CD4-positive, alpha-beta T cell treated with Interleukin-17A for 1 hour (primary cell): ENCODE measurements at regions not wholly inside any gene's neighbourhood (a gene's known extent, or its start where the extent isn't known, plus 50 kb on each side); places are given as distances from the start of the nearest gene placed in this dataset.

Experiments used
- DNase-seq: peaks from one replicate; pipeline ENCODE4 v3.0.0-alpha.2; 2020

DNA sequence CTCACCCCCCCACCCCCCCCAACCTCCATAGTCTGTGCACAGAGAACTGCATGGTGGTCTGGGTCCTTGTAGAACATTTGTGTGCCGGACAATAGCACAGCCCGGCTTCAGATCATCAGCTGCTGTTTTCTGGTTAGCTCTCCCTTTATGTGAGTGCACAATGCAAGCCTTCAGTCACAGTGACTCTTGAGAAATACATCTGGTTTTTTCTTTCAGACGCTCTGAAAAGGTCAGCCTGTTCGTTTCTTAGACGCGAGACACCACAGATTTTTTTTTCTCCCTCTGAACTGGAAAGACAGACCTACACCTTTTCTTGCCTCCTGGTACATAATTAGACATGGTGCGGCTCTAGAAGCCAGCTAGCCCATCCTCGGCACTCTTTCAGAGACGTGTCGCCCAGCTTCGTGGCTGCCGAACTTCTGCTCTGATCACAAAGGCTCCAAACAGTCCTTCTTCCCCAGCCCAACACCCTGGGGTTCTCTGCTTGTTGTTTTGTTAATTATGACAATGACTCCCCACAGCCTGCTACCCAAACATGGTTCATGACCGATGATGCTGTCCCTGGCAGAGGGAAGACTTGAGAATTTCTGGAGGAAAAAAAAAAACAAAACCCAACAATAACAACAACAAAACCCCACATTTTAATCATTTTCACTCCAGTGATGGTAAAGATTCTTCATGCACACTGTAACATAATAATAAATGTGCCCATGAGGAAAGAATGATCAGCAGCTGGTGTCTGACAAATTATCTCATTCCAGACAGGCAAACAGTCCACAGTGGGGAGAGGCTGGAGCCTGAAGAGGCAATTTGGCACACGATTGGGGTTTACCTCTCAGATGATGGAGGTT is 241.4 kb upstream of the ZNF462 start:
- DNase-seq = no peak

DNA sequence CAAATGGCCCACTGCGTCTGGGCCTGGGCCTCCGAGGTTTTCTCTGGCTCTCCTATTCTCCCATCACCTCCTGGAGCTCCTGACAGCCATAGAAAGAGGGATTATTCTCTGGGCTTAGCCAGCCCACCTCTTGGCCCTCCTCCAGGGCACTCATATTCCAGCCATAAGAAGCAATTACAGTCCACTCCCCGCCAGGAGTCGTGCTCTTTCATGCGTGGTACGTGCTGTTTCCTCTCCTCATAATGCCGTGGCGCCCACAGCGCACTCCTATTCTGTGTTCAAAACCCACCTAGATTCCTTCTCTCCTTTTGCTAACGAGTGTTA is 240.8 kb upstream of the ZNF462 start:
- no peak for DNase-seq

DNA sequence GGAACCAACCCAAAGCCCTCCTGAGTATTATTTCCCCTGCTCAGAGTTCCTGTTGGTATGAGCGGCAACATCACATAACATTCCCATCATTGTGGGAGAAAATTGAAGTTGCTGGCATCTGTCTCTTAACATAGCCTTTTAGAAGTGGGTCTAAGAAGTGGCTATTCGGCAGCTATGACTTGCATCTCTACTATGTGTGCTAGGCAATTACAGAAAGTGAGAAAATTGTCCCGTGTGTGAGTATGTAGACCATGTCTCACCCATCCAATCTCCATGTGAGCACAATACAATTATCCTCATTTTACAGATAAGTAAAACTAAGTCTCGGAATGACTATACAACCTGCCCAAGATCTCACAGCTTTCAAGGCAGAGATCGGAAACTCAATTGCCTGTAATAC is 239.4 kb upstream of the ZNF462 start:
- DNase-seq = no peak

DNA sequence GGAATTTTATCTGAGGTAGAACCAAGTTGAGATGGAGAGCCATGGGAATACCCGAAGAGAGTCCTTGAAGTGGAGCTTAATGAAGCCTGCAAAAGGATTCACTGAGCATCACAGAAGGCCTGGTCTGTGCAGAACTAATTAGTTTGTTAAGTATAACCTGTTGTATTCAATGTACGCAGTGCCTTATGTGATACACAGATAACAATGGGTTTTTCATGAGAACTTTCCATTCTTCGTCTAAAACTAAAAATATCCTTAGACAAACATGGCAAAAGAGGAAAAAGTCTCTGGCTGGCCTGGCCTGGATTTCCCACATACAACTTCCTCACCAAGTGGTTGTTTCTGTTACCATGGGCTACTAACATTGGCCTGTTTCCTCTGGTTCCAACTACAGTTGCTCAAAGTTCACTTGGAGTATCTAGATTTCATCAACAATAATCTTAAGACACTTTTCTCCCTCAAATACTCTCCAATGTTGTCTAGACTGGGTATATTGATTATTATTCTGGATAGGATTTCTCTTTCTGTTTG is 237.6 kb upstream of the ZNF462 start:
- DNase-seq = no peak

DNA sequence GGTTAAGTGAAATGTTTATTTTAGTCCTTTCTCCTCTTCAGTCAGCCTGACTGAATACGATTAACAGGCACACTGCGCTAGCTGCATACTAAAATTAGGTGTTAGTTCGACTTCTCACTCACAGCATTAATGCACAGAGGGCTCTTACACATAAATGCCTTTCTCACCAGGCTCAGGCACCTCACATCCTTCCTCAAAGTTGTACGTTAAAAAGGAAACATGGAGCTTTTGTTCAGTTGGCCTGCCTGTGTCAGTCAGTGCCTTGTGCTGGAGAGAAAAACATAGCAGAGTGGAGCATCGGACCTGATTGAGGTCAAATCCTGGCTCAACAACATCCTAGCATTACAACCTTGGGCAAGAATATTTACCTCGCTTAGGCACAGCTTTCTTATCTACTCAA is 236.0 kb upstream of the ZNF462 start:
- no peak for DNase-seq

DNA sequence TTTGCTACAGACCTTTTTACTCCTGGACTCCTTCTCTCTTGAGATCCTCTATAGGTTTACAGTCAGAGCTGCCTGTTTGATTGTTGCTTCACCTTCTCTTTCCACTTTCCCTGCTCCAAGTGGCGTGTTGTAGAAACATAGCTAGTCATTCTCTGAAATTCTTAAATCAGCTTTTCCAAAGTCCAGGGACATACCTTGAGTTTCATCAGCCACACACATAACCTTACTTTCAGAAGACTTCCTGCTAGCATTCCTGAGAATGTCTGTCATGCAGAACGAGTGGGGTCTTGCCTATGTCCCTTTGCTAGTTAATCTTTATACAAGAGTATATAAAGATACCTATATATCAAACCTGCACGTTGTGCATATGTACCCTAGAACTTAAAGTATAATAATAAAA is 230.3 kb upstream of the ZNF462 start:
- no peak for DNase-seq

DNA sequence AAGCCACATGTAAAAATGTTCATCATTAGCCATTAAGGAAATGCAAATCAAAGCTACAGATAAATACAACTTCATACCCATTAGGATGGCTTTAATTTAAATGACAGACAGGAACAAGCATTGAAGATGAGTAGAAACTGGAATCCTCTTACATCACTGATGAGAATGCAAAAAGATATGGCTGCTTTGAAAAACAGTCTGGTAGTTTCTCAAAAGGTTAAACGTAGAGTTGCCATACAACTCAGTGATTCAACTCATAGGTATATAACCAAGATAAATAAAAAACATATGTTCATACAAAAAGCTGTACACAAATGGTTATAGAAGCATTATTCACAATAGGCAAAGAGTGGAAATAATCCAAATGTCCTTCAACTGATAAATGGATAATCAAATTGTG is 228.8 kb upstream of the ZNF462 start:
- DNase-seq = no peak

DNA sequence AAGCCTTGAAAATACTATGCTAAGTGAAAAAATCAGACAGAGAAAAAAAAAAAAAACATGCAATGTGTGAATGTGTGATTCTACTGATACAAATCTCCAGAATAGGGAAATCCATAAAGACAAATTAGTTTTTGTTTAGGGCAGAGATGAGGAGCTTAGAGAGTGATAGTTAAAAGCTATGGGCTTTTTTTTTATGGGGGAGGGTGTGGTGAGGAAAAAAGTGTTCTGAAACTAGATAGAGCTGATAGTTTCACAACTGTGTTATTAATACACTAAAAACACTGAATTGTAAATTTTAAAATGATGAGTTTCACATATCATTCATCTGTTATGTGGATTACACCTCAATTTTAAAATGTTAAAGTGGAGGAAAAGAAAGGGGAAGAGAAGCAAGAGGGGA is 228.3 kb upstream of the ZNF462 start:
- no peak for DNase-seq

DNA sequence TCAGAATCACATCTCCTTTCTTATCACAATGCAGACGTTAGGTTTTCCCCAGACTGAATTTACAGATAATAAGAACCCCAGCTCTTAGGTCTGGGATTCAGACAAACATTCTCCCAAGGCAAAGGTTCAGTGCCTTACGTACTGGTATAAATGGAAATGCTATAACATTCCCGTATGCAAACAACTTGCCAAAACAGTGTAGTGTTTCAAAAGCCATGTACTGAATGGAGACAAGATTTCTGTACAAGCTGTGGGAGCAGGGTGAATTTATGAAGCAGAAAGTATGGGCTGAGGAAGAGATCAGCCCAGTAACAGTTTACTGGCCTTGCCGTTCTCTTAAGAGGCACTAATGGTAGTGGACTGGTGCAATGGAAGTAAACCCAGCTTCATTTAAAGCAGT is 225.5 kb upstream of the ZNF462 start:
- no peak for DNase-seq

DNA sequence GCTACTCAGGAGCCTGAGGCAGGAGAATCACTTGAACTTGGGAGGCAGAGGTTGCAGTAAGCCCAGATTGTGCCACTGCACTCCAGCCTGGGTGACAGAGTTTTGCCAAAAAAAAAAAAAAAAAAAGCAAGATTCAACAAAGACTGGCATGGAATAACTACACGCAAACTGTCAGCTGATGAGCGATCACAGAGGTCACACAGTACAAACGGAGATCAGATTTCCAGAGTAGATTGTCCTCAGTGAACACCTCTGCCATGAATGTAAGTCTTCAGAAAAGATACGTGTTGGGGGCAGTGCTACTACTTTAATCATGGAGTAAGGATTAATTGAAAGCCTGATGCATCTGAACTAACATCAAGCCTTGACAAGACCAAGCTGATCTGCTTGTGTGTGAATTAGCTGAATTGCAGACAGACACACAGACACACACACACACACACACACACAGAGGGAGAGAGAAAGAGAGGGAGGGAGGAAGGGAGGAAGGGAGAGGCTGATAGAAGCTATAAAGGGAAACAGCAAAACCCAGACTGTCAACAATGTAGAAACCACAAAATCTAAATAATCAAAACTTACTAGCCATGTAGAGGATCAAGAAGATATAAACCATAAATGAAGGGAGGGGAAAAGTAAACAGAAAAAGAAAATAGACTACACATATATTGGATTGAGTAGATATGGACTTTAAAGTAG is 222.9 kb upstream of the ZNF462 start:
- DNase-seq = no peak

DNA sequence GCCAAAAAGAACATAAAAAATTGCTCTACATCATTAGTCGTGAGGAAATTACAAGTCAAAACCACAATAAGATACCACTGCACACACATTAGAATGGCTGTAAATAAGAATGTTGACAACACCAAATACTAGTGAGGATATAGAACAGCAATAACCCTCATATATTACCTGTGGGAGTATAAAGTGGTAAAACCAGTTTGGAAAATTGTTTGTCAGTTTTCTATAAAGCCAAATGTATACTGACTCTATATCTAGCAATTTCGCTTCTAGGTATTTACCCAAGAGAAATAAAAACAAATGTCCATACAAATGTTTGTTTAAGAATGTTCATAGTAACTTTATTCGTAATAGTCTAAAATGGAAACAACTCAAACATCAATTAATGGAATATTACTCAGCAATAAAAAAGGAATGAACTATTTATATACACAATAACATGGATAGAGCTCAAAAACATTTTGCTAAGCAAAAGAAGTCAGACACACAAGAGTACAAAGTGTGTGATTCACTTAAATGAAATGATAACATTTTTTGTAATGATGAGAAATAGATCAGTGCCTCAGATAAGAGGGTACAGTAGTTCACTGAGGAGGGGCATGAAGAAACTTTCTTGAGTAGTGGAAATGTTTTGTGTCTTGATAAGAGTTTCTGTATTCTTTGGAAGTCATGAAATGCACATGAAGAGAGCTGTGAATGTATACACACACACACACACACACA is 219.6 kb upstream of the ZNF462 start:
- DNase-seq = no peak

DNA sequence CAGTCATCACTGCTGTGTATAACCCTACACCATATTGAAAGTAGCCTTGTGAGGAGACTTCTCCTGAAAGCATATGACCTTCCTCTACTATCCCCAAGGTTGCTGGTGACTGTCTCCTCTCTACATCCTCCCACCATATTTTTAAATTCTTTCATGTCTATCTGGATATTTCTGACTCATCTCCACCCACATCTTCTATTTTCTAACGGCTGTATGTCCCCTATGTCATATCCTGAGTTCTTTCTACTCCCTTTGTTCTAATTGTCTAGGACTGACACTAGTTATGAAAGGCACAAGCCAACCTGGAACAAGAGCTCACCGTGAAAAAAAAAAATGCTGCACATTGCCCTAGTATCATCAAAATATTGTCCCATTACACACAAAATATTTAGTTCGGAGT is 218.3 kb upstream of the ZNF462 start:
- DNase-seq = no peak

DNA sequence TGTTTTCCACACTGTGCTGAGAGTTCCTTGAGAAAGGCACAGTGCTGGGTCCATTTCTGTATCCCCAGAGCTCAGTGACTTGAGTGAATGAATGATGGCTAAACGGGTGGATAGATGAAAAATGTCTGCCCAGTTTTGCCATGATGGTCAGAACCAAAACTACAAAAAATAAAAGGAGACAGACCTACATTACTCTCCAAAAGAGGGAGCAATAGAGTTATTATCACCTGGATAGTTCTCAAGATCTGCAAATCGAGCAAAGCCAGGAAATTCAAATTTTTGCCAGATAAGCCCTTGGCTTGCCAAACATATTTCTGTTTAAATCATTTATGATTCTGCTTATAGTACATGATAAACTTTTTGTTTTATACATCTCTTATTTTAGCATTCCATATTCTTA is 214.2 kb upstream of the ZNF462 start:
- DNase-seq = no peak

DNA sequence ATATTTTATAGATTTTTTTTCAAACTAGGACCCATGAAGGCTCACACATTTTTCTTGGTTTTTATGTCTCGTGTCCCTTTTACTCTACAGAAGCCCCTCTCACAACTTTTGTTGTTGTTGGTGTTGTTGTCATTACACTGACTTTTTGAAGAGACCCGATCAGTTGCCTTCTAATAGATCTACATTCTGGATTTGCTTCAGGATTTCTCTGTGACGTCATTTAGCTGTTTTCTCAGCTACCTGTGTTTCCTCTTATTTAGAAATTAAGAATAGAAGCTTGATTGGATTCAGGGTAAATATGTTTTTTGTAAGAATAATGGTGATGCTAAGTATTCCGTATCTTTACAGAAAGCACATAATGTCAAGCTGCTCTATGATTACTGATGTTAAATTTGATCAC is 213.3 kb upstream of the ZNF462 start:
- DNase-seq = no peak

DNA sequence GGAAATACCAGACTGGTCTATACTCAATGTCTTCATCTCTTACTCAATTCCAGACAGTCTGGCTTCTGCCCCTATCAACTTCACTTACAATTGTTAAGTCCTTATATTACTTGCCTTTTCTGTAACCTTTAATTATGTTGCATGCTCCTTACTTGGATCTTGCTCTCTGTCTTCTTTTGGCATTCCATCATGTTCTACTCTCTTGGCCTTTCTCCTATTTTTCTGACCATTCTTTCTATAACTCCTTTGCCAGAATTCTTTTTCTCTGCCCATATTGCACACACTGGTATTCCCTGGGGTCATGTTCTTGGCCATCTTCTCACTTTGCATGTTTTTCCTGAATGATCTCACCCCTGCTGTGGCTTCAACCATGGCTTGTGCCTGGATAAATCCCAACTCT is 209.8 kb upstream of the ZNF462 start:
- no peak for DNase-seq

DNA sequence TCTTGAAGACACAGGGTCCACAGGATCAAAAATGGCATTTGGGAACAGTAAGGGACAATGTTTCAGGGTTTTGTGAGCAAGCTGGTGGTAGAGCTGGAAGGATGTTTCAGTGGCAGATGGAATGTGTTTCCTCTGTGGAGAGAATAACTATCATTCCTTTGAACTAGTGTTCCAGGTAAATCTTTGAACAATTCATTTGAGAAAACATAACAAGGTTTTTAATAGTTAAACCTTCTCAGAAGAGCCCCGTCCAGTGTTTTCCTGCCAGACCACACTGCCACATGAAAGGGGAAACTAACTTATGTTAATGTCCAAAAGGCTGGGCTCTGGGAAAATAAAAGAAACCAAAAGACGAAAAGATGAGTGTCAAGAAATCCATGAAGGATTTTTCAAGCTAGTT is 207.0 kb upstream of the ZNF462 start:
- no peak for DNase-seq

DNA sequence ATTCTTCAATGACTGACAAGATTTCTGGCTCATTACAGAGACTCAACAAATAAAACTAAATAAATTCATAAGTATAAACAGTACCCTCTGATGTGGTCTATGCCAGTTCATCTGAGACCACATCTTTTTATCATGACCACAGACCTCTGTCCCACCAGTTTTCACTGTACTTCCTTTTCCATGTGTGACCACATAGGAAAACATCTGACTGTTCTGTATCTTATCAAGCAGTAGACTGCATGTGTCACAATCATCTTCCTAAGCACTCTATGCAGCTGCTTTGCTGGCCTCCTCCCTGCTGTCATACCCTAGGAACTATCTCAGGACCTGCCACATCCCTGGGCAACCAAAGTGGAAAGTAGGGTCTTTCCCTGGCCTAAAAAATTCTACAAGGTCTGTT is 205.0 kb upstream of the ZNF462 start:
- no peak for DNase-seq

DNA sequence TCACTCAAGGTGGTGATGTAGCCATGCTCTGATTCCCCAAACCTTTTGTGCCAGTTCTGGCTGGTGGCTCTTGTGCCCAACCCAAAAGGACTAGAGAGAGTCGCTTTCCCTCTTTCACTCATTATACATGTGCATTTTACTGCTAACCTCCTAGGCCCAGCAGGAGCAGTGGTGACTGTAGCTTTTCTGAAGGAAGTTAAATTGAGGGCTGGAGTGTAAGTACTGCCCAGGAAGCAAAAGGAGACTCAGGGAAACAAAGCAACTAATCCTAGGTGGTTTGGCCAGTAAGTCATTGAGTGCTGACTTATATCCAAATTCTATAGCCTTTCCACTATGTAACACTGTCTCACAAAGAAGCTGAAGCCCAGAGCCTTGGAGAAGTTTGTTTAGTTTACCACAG is 194.4 kb upstream of the ZNF462 start:
- DNase-seq = no peak

DNA sequence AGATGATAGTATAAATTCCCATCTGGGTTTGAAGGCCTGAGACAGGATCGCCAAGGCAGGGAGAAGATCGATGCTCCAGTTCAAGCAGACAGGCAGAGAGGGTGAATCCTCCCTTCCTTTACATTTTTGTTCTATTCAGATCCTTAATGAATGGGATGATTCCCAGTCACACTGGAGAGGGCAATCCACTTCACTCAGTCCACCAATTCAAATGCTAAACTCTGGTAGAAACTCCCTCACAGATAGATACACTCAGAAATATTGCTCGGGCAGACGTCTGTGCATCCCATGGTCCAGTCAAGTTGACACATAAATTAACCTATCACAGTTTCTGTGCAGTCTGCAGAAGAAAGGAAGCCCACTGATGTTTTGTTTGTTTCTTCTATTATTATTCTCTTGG is 193.1 kb upstream of the ZNF462 start:
- no peak for DNase-seq

DNA sequence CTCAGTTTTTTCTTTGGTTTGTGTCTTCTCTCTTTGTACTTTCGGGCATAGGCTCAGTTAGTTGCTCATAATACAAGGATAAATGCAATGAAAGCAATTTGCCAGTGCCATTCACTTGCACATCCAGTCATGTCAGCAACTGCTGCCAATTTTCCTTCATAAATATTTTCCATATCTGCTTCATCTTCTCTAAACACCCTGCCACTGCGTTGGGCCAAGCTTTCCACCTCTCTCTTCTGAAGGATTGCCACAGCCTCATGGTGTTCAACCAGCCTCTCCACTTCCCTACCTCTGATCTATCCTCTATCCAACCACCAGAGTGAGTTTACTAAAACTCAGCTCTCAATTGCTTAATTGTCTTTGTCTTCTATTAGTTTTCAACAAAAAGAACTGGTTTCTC is 192.5 kb upstream of the ZNF462 start:
- DNase-seq = no peak

DNA sequence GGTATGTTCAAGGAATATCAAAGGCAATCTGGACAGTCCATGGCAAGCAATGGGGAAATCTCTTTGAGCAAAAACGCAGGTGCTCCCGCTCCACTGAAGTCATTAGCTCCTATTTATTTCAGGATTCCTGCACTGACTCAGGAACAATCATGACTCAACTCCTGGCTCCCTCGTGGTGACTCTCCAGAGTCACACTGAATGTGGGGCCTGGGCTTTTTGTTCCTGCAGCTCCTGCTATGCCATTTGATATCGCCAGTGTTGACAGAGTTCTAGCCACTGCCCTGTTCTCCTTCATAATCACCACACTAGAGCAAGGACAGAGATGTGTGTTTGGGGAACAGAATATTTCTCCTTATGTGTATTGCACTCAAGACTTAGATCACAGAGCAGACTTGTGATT is 187.2 kb upstream of the ZNF462 start:
- DNase-seq = no peak

DNA sequence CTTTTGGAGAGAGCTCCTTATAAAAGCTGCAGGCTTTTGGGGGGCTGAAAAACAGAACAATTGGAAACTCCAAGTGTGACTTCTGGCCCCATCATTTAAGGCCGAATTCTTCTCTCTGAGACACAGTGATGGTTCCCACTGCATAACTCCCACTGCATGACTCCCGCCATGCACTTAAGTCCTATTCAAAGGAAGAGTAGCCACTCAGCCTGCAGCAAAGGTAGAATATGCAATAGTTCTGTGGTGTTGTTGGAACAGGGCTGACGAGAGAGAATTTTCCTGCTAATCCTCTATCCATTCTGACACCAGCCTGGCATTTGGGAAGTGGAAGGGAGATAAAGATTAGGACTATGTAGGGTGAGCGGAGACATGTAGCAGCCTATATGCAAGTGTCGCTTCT is 185.6 kb upstream of the ZNF462 start:
- no peak for DNase-seq

DNA sequence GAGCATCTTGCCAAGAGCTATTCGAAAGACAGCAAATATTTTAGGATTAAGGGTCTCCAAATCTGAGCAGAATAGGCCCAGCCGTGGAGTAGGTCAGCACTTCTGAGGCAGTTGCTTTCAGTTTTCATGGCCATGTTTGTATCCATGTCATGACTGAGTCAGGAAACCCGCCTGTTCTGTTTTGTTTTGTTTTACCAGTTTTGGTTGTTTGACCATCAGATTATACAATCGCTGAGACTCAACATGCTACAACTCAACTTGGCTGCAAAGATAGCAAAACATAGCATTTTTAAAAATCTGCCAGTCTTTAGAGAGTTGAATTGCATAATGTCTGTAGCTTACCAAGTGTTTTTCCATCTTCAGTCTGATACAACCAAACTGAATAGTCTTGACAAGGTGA is 185.1 kb upstream of the ZNF462 start:
- DNase-seq = no peak

DNA sequence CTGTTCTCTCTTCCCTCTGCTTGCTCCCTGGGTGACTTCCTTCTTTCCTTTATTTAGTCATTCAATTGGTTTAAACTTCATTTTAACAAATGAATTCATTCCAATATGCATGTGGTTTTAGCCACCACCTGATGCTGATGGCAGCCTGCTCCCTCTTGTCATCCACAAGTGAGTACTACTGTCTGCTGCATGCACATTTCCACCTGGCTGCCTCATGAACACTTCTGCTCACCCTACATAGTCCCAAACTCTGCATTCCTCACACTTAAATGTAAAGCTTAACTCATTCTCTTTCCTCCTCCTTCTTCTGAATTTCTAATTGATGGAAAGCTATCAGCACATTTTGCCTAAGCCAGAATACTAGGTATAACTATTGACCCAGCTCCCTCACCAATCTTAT is 184.7 kb upstream of the ZNF462 start:
- DNase-seq = no peak
